HCT116 (cell line): ENCODE measurements at regions not wholly inside any gene's neighbourhood (a gene's known extent, or its start where the extent isn't known, plus 50 kb on each side); places are given as distances from the start of the nearest gene placed in this dataset.

Experiments
- ATAC-seq: fragments of 200-7000 bp; cut with Tn5 transposase; 2 replicates; pipeline ENCODE4 v1.9.1; 2020; ENCODE audit warnings: mild to moderate bottlenecking, moderate library complexity
- BruUV-seq: library from RNA; stranded (reverse); fragments of 400-500 nt; replicated peaks from 2 replicates; lab custom pipeline; 2021; lab: Mats Ljungman, UMichigan
- CTCF ChIA-PET: fragments of 300-600 bp; sonication (Branson Sonifier 250); formaldehyde crosslinking; loops from one replicate; lab custom pipeline; 2021; ENCODE audit warnings: antibody characterized with exemption; lab: Charles Lee
- POLR2A ChIA-PET: fragments of 300-600, 350-600 bp; sonication (Branson Sonifier 250); formaldehyde crosslinking; loops from one replicate; lab custom pipeline; 2021; ENCODE audit warnings: antibody characterized with exemption; lab: Charles Lee
- RAD21 ChIA-PET, 2 experiments: fragments of 300-600 bp; sonication (Branson Sonifier 250); formaldehyde crosslinking; loops; one replicate each; lab custom pipeline; 2023; ENCODE audit warnings: low total read pairs in 2 of 2; ENCODE audit not compliant: uncharacterized antibody in 2 of 2, unreplicated experiment in 2 of 2, low non-redundant PET in 1 of 2; lab: Charles Lee
- DNase-seq: peaks from one replicate; pipeline ENCODE4 v3.0.0-alpha.2; 2010; ENCODE audit warnings: low read depth, low spot score
- H2AFZ ChIP-seq: fragments of 200-600 bp; shearing (Covaris generic), sonication (generic); 2 replicates; pipeline ENCODE4 v1.6.1; 2017; ENCODE audit warnings: low read depth, mixed run types, mixed read lengths, antibody characterized with exemption, low read length; ENCODE audit not compliant: poor library complexity, severe bottlenecking
- H3K27ac ChIP-seq: 2 replicates; pipeline ENCODE4 v1.5.1; 2012; ENCODE audit warnings: low read depth, low read length
- H3K27me3 ChIP-seq: fragments of 200-600 bp; sonication (generic); 2 replicates; pipeline ENCODE4 v1.6.1; 2016; ENCODE audit warnings: mixed run types, low read length, mixed read lengths; ENCODE audit not compliant: insufficient read depth
- H3K36me3 ChIP-seq, 2 experiments: fragments of 200-500 bp in 1 of 2; fragments of 200-600 bp in 1 of 2; sonication (Bioruptor generic) in 1 of 2; sonication (generic) in 1 of 2; 2 replicates each; pipeline versions ENCODE4 v1.5.1 to v1.6.1; 2014 to 2016; ENCODE audit warnings: low read length in 2 of 2, inconsistent platforms in 1 of 2, mixed read lengths in 1 of 2, mixed run types in 1 of 2; ENCODE audit not compliant: insufficient read depth in 2 of 2, control insufficient read depth in 1 of 2
- H3K4me1 ChIP-seq, 2 experiments: fragments of 200-600 bp in 1 of 2; sonication (generic) in 1 of 2; 2 replicates each; pipeline versions ENCODE4 v1.5.1 to v1.6.1; 2012 to 2017; ENCODE audit warnings: low read length in 2 of 2, inconsistent platforms in 1 of 2, mild to moderate bottlenecking in 1 of 2, mixed read lengths in 1 of 2, mixed run types in 1 of 2, moderate library complexity in 1 of 2; ENCODE audit not compliant: insufficient read depth in 2 of 2, control insufficient read depth in 1 of 2
- H3K4me2 ChIP-seq: fragments of 200-600 bp; sonication (generic); 2 replicates; pipeline ENCODE4 v1.6.1; 2017; ENCODE audit warnings: mixed run types, low read length, mixed read lengths
- H3K4me3 ChIP-seq, 2 experiments: fragments of 200-600 bp in 1 of 2; sonication (generic) in 1 of 2; replicated peaks in 1 of 2; 2 replicates each; pipeline ENCODE4 v1.5.1; 2011 to 2016; ENCODE audit warnings: low read length in 2 of 2, control low read depth in 1 of 2, low read depth in 1 of 2, mild to moderate bottlenecking in 1 of 2, mixed read lengths in 1 of 2, mixed run types in 1 of 2
- H3K79me2 ChIP-seq: fragments of 200-600 bp; sonication (generic); 2 replicates; pipeline ENCODE4 v1.6.1; 2017; ENCODE audit warnings: mild to moderate bottlenecking, mixed run types, low read length, moderate library complexity, mixed read lengths; ENCODE audit not compliant: insufficient read depth
- H3K9ac ChIP-seq: fragments of 200-600 bp; sonication (generic); 2 replicates; pipeline ENCODE4 v1.6.1; 2016; ENCODE audit warnings: low read length, mixed read lengths
- H3K9me2 ChIP-seq: fragments of 200-600 bp; sonication (generic), shearing (Covaris generic); 2 replicates; pipeline ENCODE4 v1.6.1; 2017; ENCODE audit warnings: mixed run types, mild to moderate bottlenecking, moderate library complexity; ENCODE audit not compliant: insufficient read depth
- H3K9me3 ChIP-seq, 2 experiments: fragments of 200-500 bp in 1 of 2; fragments of 200-600 bp in 1 of 2; sonication (Bioruptor generic) in 1 of 2; sonication (generic) in 1 of 2; 2 replicates each; pipeline ENCODE4 v1.6.1; 2014 to 2017; ENCODE audit warnings: low read length in 2 of 2, mixed read lengths in 2 of 2, inconsistent platforms in 1 of 2, low read depth in 1 of 2, mild to moderate bottlenecking in 1 of 2, mixed run types in 1 of 2, moderate library complexity in 1 of 2; ENCODE audit not compliant: control insufficient read depth in 1 of 2, insufficient read depth in 1 of 2
- H4K20me1 ChIP-seq: fragments of 200-600 bp; sonication (generic), shearing (Covaris generic); 2 replicates; pipeline ENCODE4 v1.6.1; 2017; ENCODE audit warnings: mixed run types, mild to moderate bottlenecking, moderate library complexity; ENCODE audit not compliant: insufficient read depth
- CBX3 ChIP-seq: IDR thresholded peaks from 2 replicates; pipeline ENCODE4 v1.6.1; 2012; ENCODE audit warnings: low read depth
- EGR1 ChIP-seq: IDR thresholded peaks from 2 replicates; pipeline ENCODE4 v1.6.1; 2012; ENCODE audit warnings: low read depth
- ELF1 ChIP-seq: IDR thresholded peaks from 2 replicates; pipeline ENCODE4 v1.6.1; 2012; ENCODE audit warnings: low read depth, borderline replicate concordance
- FOSL1 ChIP-seq: IDR thresholded peaks from 2 replicates; pipeline ENCODE4 v1.6.1; 2012; ENCODE audit warnings: low read depth
- JUND ChIP-seq: IDR thresholded peaks from 2 replicates; pipeline ENCODE4 v1.6.1; 2012
- POLR2AphosphoS5 ChIP-seq: IDR thresholded peaks from 2 replicates; pipeline ENCODE4 v1.6.1; 2011; ENCODE audit warnings: mild to moderate bottlenecking, low read depth, low read length, moderate library complexity
- RAD21 ChIP-seq: IDR thresholded peaks from 2 replicates; pipeline ENCODE4 v1.6.1; 2012; ENCODE audit warnings: low read depth, mild to moderate bottlenecking
- SP1 ChIP-seq: IDR thresholded peaks from 2 replicates; pipeline ENCODE4 v1.6.1; 2012; ENCODE audit warnings: low read depth
- ZBTB33 ChIP-seq: IDR thresholded peaks from 2 replicates; pipeline ENCODE4 v1.6.1; 2011; ENCODE audit warnings: mild to moderate bottlenecking, low read length, moderate library complexity; ENCODE audit not compliant: insufficient replicate concordance; ENCODE audit errors: extremely low read depth
- ZFX ChIP-seq: fragments of 450-650 bp; IDR thresholded peaks from 2 replicates; pipeline ENCODE4 v1.6.1; 2017
- intact Hi-C: fragments of 100-400 bp; cut with micrococcal nuclease; formaldehyde crosslinking; loops from 2 replicates; pipeline ENCODE4 v1.10.0; 2022

DNA sequence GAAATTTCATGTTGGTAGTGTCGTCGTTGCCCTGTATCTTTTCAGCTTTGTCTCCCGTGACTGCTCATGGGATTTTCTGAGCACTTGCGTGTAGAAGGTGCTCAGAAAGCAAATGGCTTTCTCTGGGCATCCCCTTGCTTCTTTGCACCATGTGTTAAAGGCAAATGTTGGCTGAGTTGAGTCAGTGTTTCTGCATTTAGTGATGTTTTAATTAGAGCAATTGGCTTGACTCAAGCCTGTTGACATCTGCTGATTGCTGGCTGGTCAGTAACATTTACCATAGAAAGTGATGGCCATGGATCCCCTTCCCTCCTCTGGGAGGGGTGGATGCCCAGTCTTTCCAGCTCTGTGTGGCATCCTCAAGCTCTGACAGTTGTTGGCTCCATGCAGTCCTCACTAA, 187.2 kb upstream of the MPHOSPH6 start:
- H3K4me2 ChIP-seq: no peak overlapping the region
- H4K20me1 ChIP-seq: no peaks in the 10 kb centered on the region
- DNase-seq (no peak), ATAC-seq (no peak)
- H3K36me3 ChIP-seq: no peaks in the 10 kb centered on the region
- no peak overlapping the region for H3K27ac ChIP-seq
- no peak overlapping the region for H2AFZ ChIP-seq
- no peak overlapping the region for H3K4me3 ChIP-seq
- no peak overlapping the region for H3K9ac ChIP-seq
- BruUV-seq: no TSS peak
- CTCF ChIA-PET: no interaction called here
- intact Hi-C loops: no loop called here
- no peaks in the 10 kb centered on the region for H3K79me2 ChIP-seq
- RAD21 ChIA-PET: no interaction called here
- TF ChIP-seq ZBTB33 (no peak), RAD21 (no peak), ZFX (no peak)
- no peaks in the 10 kb centered on the region for H3K9me3 ChIP-seq
- H3K27me3 ChIP-seq: peaks cover 36% of the 10 kb centered on the region
- POLR2A ChIA-PET: no interaction called here
- H3K9me2 ChIP-seq: no peaks in the 10 kb centered on the region
- no peaks in the 10 kb centered on the region for H3K4me1 ChIP-seq

DNA sequence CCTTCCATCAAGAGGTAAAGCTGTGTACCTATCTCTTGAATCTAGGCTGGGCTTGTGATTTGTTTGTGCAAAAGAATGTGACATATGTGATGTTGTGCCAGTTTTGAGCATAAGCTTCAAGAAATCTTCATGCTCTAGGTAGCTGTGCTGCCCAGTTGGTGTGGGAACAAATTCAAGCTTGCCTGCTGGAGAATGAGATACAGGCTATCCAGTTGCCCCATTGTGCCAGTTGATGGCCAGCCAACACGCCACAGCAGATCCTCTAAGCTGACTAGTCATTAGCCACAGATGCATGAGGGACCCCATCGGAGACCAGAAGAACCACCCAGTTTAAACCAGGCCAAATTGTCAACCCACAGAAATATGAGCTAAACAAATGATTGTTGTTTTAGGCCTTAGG, 180.5 kb upstream of the MPHOSPH6 start:
- H3K27me3 ChIP-seq: no peaks in the 10 kb centered on the region
- no peak overlapping the region for H3K4me3 ChIP-seq
- no peaks in the 10 kb centered on the region for H4K20me1 ChIP-seq
- ATAC-seq (no peak), DNase-seq (no peak)
- intact Hi-C loops: no loop called here
- H3K9ac ChIP-seq: no peak overlapping the region
- no peak overlapping the region for H3K4me2 ChIP-seq
- TF ChIP-seq FOSL1 (no peak), ZBTB33 (no peak), SP1 (no peak), POLR2AphosphoS5 (no peak), ELF1 (no peak), EGR1 (no peak), JUND (no peak), CBX3 (no peak)
- no peaks in the 10 kb centered on the region for H3K36me3 ChIP-seq
- no peak overlapping the region for H3K27ac ChIP-seq
- H2AFZ ChIP-seq: no peak overlapping the region
- POLR2A ChIA-PET: no interaction called here
- CTCF ChIA-PET: interaction anchor here (1.6 kb wide), 1 partner anchor 87 kb away, joined by 6 read pairs; no protein-coding TSS in a partner anchor
- no peaks in the 10 kb centered on the region for H3K79me2 ChIP-seq
- no TSS peak for BruUV-seq
- no peaks in the 10 kb centered on the region for H3K4me1 ChIP-seq
- H3K9me3 ChIP-seq: no peaks in the 10 kb centered on the region
- RAD21 ChIA-PET: interaction anchor here in 1 of 2 experiments (0.6 kb wide), 1 partner anchor 130 kb away, joined by 3 read pairs; no protein-coding TSS in a partner anchor
- no peaks in the 10 kb centered on the region for H3K9me2 ChIP-seq
